ENCODE measurements at regions not wholly inside any gene's neighbourhood (a gene's known extent, or its start where the extent isn't known, plus 50 kb on each side); places are given as distances from the start of the nearest gene placed in this dataset.

DNA sequence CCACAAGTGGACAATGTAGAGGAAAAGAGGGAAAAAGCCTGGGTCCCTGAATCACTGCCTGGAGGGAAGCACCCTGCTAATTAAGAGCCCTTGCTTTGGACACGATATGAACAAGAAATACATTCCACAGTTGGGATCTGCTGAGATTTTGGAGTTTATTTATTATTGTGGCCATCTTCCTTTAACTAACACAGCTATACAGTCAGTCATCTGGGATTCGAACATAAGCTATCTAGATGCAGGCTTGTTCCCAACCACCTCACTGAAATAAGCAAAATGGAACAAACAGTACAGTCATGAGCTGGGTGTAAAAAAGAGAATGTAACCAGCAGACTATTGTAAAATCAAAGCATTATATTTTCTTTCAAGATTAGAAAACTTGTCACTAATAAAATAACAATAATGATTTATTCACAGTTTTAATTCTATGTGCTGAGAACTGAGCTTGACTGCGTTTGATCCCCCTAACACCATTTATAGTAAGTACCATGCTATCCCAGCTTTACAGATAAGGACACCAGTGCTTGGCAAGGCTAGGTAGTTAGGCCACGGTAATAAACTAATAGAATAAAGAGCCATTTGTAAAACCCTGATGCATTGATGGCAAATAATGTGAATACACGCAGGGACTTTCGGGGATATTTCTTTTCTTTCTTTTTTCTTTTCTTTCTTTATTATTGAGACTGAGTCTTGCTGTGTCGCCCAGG is 223.8 kb upstream of the KLF6 start:
- no peaks in the 10 kb centered on the region for H4K20me1 ChIP-seq (replicated peaks; ENCODE audit: control insufficient read depth, extremely low read depth, insufficient read depth, low read length)
- ChIA-PET CTCF (no interaction called here), POLR2A (no interaction called here)
- no peaks in the 10 kb centered on the region for H3K4me1 ChIP-seq (ENCODE audit: control insufficient read depth, extremely low read depth, insufficient read depth, low read length)
- intact Hi-C loops (cut with micrococcal nuclease) (no loop called here), dilution Hi-C loops (cut with MboI; ENCODE audit: extremely low pct_ligation_motif_present, low sequenced_read_pairs) (no loop called here)
- no peak overlapping the region for H3K9ac ChIP-seq (replicated peaks; ENCODE audit: extremely low read depth, insufficient read depth, low read length)
- no peaks in the 10 kb centered on the region for H3K9me3 ChIP-seq (replicated peaks; ENCODE audit: control insufficient read depth, insufficient read depth, low read length)
- no peak overlapping the region for H3K4me3 ChIP-seq (replicated peaks in 1 of 3; ENCODE audit: insufficient read depth in 1 of 3, low read depth in 1 of 3, low read length in 3 of 3)
- no peaks in the 10 kb centered on the region for H3K79me2 ChIP-seq (ENCODE audit: control insufficient read depth, insufficient read depth, low read length)
- H3K27me3 ChIP-seq (ENCODE audit: control insufficient read depth in 2 of 2, insufficient read depth in 2 of 2, low read length in 2 of 2) = no peaks in the 10 kb centered on the region
- TF ChIP-seq JUN (IDR thresholded peaks at IDR 0.05; ENCODE audit: borderline replicate concordance, insufficient read depth, insufficient read length, low read depth) (no peak), FOS (IDR thresholded peaks at IDR 0.05; ENCODE audit: borderline replicate concordance, insufficient read depth, low read length) (no peak), GATA2 (IDR thresholded peaks at IDR 0.05; ENCODE audit: insufficient read depth, insufficient read length, low read depth, low read length) (no peak), MYC (IDR thresholded peaks at IDR 0.05; ENCODE audit: low read depth, low read length) (no peak), POLR2A (IDR thresholded peaks at IDR 0.05; ENCODE audit: low read depth, low read length) (no peak), EZH2 (IDR thresholded peaks at IDR 0.05; ENCODE audit: borderline replicate concordance, low read depth, low read length, severe bottlenecking) (no peak), POLR2AphosphoS5 (IDR thresholded peaks at IDR 0.05; ENCODE audit: insufficient read depth, low read depth, low read length) (no peak)
- TF ChIP-seq, protein P1, sequence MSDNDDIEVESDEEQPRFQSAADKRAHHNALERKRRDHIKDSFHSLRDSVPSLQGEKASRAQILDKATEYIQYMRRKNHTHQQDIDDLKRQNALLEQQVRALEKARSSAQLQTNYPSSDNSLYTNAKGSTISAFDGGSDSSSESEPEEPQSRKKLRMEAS (IDR thresholded peaks at IDR 0.05; ENCODE audit: insufficient read depth, insufficient read length) = no peak
- TF ChIP-seq, protein P2, sequence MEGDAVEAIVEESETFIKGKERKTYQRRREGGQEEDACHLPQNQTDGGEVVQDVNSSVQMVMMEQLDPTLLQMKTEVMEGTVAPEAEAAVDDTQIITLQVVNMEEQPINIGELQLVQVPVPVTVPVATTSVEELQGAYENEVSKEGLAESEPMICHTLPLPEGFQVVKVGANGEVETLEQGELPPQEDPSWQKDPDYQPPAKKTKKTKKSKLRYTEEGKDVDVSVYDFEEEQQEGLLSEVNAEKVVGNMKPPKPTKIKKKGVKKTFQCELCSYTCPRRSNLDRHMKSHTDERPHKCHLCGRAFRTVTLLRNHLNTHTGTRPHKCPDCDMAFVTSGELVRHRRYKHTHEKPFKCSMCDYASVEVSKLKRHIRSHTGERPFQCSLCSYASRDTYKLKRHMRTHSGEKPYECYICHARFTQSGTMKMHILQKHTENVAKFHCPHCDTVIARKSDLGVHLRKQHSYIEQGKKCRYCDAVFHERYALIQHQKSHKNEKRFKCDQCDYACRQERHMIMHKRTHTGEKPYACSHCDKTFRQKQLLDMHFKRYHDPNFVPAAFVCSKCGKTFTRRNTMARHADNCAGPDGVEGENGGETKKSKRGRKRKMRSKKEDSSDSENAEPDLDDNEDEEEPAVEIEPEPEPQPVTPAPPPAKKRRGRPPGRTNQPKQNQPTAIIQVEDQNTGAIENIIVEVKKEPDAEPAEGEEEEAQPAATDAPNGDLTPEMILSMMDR (IDR thresholded peaks at IDR 0.05; ENCODE audit: extremely low read depth in 1 of 2, insufficient read depth in 1 of 2, low read depth in 1 of 2, low read length in 2 of 2) = no peak
- H3K4me2 ChIP-seq (ENCODE audit: insufficient read depth, low read length) = no peak overlapping the region
- no peaks in the 10 kb centered on the region for H3K9me1 ChIP-seq (replicated peaks; ENCODE audit: control insufficient read depth, extremely low read depth, insufficient read depth, low read length)
- no peak for DNase-seq (ENCODE audit: low read depth, low spot score)
- no peak overlapping the region for H3K27ac ChIP-seq (ENCODE audit: insufficient read depth, low read depth, low read length)
- no peak for FAIRE-seq
- no peaks in the 10 kb centered on the region for H3K36me3 ChIP-seq (ENCODE audit: control insufficient read depth in 2 of 2, extremely low read depth in 1 of 2, insufficient read depth in 2 of 2, low read length in 2 of 2)
- H2AFZ ChIP-seq (ENCODE audit: low read depth, low read length) = no peak overlapping the region
- no TSS peak for BruUV-seq (replicated peaks)
